Stromal cell of bone marrow (primary cell): ENCODE measurements at regions not wholly inside any gene's neighbourhood (a gene's known extent, or its start where the extent isn't known, plus 50 kb on each side); places are given as distances from the start of the nearest gene placed in this dataset.

ENCODE experiments used
- DNase-seq: peaks from one replicate; pipeline ENCODE4 v3.0.0-alpha.2; 2012; ENCODE audit warnings: low read depth

- DNase-seq, result no peak
Measured at GRCh38 chr1:102050556-102050955, 53.8 kb upstream of the OLFM3 start.

GRCh38 chr1:102047724-102048123, 51.0 kb upstream of the OLFM3 start:
- DNase-seq, result no peak
